ENCODE measurements at regions not wholly inside any gene's neighbourhood (a gene's known extent, or its start where the extent isn't known, plus 50 kb on each side); places are given as distances from the start of the nearest gene placed in this dataset.

GRCh38 chr2:150824118-150824517, 336.7 kb upstream of the RND3 start:
- 0% methylated on average over 1 of the region's 1 CpG for WGBS
- H3K4me3 ChIP-seq (ENCODE audit: low read depth in 1 of 3, low read length in 3 of 3), result no peak overlapping the region
- H3K4me1 ChIP-seq (ENCODE audit: control insufficient read depth in 4 of 4, insufficient read depth in 4 of 4, low read length in 3 of 4), result no peaks in the 10 kb centered on the region
- no peak overlapping the region for H3K27ac ChIP-seq (ENCODE audit: low read depth in 1 of 2, low read length in 2 of 2)
- no peak for TF ChIP-seq FOXA1 (IDR thresholded peaks at IDR 0.05)
- TF ChIP-seq REST (IDR thresholded peaks at IDR 0.05), result no peak
- TF ChIP-seq FOXA2 (IDR thresholded peaks at IDR 0.05), result no peak
- TF ChIP-seq, protein P1, sequence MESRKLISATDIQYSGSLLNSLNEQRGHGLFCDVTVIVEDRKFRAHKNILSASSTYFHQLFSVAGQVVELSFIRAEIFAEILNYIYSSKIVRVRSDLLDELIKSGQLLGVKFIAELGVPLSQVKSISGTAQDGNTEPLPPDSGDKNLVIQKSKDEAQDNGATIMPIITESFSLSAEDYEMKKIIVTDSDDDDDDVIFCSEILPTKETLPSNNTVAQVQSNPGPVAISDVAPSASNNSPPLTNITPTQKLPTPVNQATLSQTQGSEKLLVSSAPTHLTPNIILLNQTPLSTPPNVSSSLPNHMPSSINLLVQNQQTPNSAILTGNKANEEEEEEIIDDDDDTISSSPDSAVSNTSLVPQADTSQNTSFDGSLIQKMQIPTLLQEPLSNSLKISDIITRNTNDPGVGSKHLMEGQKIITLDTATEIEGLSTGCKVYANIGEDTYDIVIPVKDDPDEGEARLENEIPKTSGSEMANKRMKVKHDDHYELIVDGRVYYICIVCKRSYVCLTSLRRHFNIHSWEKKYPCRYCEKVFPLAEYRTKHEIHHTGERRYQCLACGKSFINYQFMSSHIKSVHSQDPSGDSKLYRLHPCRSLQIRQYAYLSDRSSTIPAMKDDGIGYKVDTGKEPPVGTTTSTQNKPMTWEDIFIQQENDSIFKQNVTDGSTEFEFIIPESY (IDR thresholded peaks at IDR 0.05), result no peak
- no peak for TF ChIP-seq TAF1 (conservative IDR thresholded peaks at IDR 0.05)
- no peak for TF ChIP-seq RAD21 (IDR thresholded peaks at IDR 0.05)
- H3K9me3 ChIP-seq (ENCODE audit: control insufficient read depth in 4 of 4, low read length in 3 of 4), result no peaks in the 10 kb centered on the region
- no peak for DNase-seq (ENCODE audit: low spot score)
- H3K27me3 ChIP-seq (ENCODE audit: control insufficient read depth in 4 of 4, insufficient read depth in 4 of 4, low read length in 3 of 4), result no peaks in the 10 kb centered on the region
- H3K9ac ChIP-seq (ENCODE audit: low read depth in 1 of 2, low read length in 2 of 2), result no peak overlapping the region
- H3K36me3 ChIP-seq (ENCODE audit: control insufficient read depth in 4 of 4, insufficient read depth in 3 of 4, low read depth in 1 of 4, low read length in 3 of 4), result no peaks in the 10 kb centered on the region

GRCh38 chr2:150817422-150817821, 330.0 kb upstream of the RND3 start:
- H3K27ac ChIP-seq (ENCODE audit: low read depth in 1 of 2, low read length in 2 of 2), result no peak overlapping the region
- no peak for DNase-seq (ENCODE audit: low spot score)
- no peaks in the 10 kb centered on the region for H3K9me3 ChIP-seq (ENCODE audit: control insufficient read depth in 4 of 4, low read length in 3 of 4)
- no peaks in the 10 kb centered on the region for H3K27me3 ChIP-seq (ENCODE audit: control insufficient read depth in 4 of 4, insufficient read depth in 4 of 4, low read length in 3 of 4)
- H3K4me3 ChIP-seq (ENCODE audit: low read depth in 1 of 3, low read length in 3 of 3), result no peak overlapping the region
- H3K36me3 ChIP-seq (ENCODE audit: control insufficient read depth in 4 of 4, insufficient read depth in 3 of 4, low read depth in 1 of 4, low read length in 3 of 4), result no peaks in the 10 kb centered on the region
- TF ChIP-seq HNF4G (IDR thresholded peaks at IDR 0.05) (no peak), SP1 (IDR thresholded peaks at IDR 0.05) (no peak), NR2F2 (IDR thresholded peaks at IDR 0.05) (no peak), RAD21 (IDR thresholded peaks at IDR 0.05) (no peak), GABPA (IDR thresholded peaks at IDR 0.05 in 1 of 2, conservative IDR thresholded peaks at IDR 0.05 in 1 of 2) (no peak), FOXA2 (IDR thresholded peaks at IDR 0.05) (no peak), EGR1 (IDR thresholded peaks at IDR 0.05; ENCODE audit: low read depth in 2 of 2) (no peak), JUND (IDR thresholded peaks at IDR 0.05) (no peak)
- TF ChIP-seq, protein P2, sequence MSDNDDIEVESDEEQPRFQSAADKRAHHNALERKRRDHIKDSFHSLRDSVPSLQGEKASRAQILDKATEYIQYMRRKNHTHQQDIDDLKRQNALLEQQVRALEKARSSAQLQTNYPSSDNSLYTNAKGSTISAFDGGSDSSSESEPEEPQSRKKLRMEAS (IDR thresholded peaks at IDR 0.05), result no peak
- no peaks in the 10 kb centered on the region for H3K4me1 ChIP-seq (ENCODE audit: control insufficient read depth in 4 of 4, insufficient read depth in 4 of 4, low read length in 3 of 4)
- H3K9ac ChIP-seq (ENCODE audit: low read depth in 1 of 2, low read length in 2 of 2), result no peak overlapping the region
- WGBS, result 92% methylated on average over 2 of the region's 2 CpGs

Measured in liver (tissue), 7 donors.